ENCODE measurements at regions not wholly inside any gene's neighbourhood (a gene's known extent, or its start where the extent isn't known, plus 50 kb on each side); places are given as distances from the start of the nearest gene placed in this dataset.

DNA sequence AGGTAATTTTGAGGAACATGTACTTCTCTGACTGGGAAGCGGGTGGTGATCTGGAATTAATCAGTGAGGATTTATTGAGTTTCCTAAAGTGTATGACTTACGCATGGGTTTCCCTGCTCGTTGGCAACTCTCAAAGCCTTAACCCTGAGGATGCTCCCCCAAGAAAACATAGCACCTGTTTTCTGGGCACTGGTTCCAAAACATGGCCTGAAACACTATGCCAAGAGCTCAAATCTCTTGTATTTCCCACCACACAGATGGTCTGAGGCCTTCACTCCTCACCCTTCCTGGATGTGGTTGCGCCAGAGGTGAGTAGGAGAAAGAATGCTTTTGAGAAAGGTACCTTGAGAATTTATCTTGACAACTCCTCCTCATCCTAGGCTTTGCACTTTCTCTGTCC is 250.4 kb downstream of the FZD1 start:
- Histone ChIP-seq H3K4me3 (ENCODE audit: low read length in 2 of 2) (no peak overlapping the region), H3K27ac (ENCODE audit: low read depth in 2 of 2, low read length in 2 of 2) (no peak overlapping the region), H3K36me3 (ENCODE audit: control insufficient read depth in 2 of 2, insufficient read depth in 2 of 2, low read length in 2 of 2) (no peaks in the 10 kb centered on the region), H3K9me3 (ENCODE audit: control insufficient read depth in 2 of 2, low read length in 2 of 2) (no peaks in the 10 kb centered on the region), H3K4me1 (ENCODE audit: control insufficient read depth in 2 of 2, insufficient read depth in 2 of 2, low read length in 2 of 2) (no peaks in the 10 kb centered on the region), H3K27me3 (ENCODE audit: control insufficient read depth in 2 of 2, insufficient read depth in 2 of 2, low read length in 2 of 2) (no peaks in the 10 kb centered on the region), H3K9ac (ENCODE audit: low read depth in 1 of 2, low read length in 2 of 2) (no peak overlapping the region)

DNA sequence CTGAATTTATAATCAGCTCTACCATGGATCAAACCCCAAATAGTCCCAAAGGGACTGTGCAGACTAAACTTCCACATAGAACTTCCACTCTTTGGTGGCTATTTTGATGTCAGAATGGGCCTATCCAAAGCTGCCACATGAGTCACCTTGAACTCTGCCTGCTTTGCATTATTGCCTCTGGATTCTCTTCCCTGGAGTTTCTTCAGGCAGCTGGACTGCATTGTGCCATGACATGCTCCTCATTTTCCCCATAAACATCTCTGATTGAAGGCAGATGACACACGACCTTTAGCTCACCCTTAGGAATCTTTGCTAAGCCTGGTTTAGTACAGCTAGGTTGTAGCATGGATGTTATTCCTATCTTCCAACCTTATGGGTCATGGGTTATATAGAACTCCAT is 251.7 kb downstream of the FZD1 start:
- Histone ChIP-seq H3K9ac (ENCODE audit: low read depth in 1 of 2, low read length in 2 of 2) (no peak overlapping the region), H3K4me1 (ENCODE audit: control insufficient read depth in 2 of 2, insufficient read depth in 2 of 2, low read length in 2 of 2) (no peaks in the 10 kb centered on the region), H3K27ac (ENCODE audit: low read depth in 2 of 2, low read length in 2 of 2) (no peak overlapping the region)

DNA sequence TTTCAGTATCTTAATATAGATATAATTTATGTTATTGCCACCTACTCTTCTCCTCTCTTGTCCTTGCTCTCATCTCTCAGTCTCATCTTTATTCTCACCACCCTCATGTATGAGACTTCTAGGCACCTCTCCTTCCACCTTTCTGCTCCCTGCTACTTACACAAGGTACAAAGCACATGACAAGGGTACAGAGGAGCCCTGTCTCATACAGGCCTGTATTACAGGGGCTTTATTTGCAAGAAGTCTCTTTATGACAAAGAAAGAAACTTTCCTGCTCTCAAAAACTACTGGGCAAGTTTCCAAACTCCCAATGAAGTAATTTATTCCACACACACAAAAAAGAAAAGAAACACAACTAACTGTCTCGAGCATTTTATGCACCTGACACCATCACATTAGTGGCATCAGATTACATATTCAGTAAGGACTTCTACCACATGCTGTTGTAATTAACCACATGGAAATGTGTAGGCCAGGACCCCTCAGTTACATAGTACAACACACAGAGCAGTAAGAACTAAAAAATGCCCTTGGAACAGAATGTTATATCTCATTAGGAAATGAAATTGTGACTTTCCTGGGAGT is 253.1 kb downstream of the FZD1 start:
- no peaks in the 10 kb centered on the region for H3K9me3 ChIP-seq (ENCODE audit: control insufficient read depth in 2 of 2, low read length in 2 of 2)
- H3K27ac ChIP-seq (ENCODE audit: low read depth in 2 of 2, low read length in 2 of 2): no peak overlapping the region
- no peak overlapping the region for H3K4me3 ChIP-seq (ENCODE audit: low read length in 2 of 2)
- H3K4me1 ChIP-seq (ENCODE audit: control insufficient read depth in 2 of 2, insufficient read depth in 2 of 2, low read length in 2 of 2): no peaks in the 10 kb centered on the region
- no peaks in the 10 kb centered on the region for H3K36me3 ChIP-seq (ENCODE audit: control insufficient read depth in 2 of 2, insufficient read depth in 2 of 2, low read length in 2 of 2)
- H3K27me3 ChIP-seq (ENCODE audit: control insufficient read depth in 2 of 2, insufficient read depth in 2 of 2, low read length in 2 of 2): no peaks in the 10 kb centered on the region
- H3K9ac ChIP-seq (ENCODE audit: low read depth in 1 of 2, low read length in 2 of 2): no peak overlapping the region

More for the DNA sequence above, 251.7 kb downstream of the FZD1 start:
- H3K9me3 ChIP-seq (ENCODE audit: control insufficient read depth in 2 of 2, low read length in 2 of 2): no peaks in the 10 kb centered on the region
- no peaks in the 10 kb centered on the region for H3K27me3 ChIP-seq (ENCODE audit: control insufficient read depth in 2 of 2, insufficient read depth in 2 of 2, low read length in 2 of 2)
- no peaks in the 10 kb centered on the region for H3K36me3 ChIP-seq (ENCODE audit: control insufficient read depth in 2 of 2, insufficient read depth in 2 of 2, low read length in 2 of 2)
- H3K4me3 ChIP-seq (ENCODE audit: low read length in 2 of 2): no peak overlapping the region

DNA sequence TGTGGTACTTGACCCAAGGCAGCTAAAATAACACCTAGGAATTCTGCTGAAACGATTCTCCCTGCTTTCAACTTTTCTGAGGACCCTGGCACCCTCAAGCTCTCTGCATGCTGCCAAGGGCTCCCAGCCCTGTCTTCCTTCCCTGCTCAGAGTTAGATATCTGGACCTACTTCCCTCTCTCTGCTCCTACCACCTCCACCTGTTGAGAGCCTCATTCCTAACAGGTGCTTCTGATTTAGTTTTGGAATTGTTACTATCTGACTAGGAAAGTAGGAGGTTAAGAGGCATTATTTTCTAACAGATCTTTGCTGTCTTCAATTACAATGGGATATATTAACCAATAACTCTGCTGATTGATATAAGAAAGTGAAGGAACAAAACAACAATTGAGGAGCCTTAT is 253.8 kb downstream of the FZD1 start:
- no peaks in the 10 kb centered on the region for H3K9me3 ChIP-seq (ENCODE audit: control insufficient read depth in 2 of 2, low read length in 2 of 2)
- no peak overlapping the region for H3K4me3 ChIP-seq (ENCODE audit: low read length in 2 of 2)
- H3K36me3 ChIP-seq (ENCODE audit: control insufficient read depth in 2 of 2, insufficient read depth in 2 of 2, low read length in 2 of 2): no peaks in the 10 kb centered on the region
- H3K27ac ChIP-seq (ENCODE audit: low read depth in 2 of 2, low read length in 2 of 2): no peak overlapping the region
- no peaks in the 10 kb centered on the region for H3K27me3 ChIP-seq (ENCODE audit: control insufficient read depth in 2 of 2, insufficient read depth in 2 of 2, low read length in 2 of 2)
- no peak overlapping the region for H3K9ac ChIP-seq (ENCODE audit: low read depth in 1 of 2, low read length in 2 of 2)
- H3K4me1 ChIP-seq (ENCODE audit: control insufficient read depth in 2 of 2, insufficient read depth in 2 of 2, low read length in 2 of 2): no peaks in the 10 kb centered on the region

DNA sequence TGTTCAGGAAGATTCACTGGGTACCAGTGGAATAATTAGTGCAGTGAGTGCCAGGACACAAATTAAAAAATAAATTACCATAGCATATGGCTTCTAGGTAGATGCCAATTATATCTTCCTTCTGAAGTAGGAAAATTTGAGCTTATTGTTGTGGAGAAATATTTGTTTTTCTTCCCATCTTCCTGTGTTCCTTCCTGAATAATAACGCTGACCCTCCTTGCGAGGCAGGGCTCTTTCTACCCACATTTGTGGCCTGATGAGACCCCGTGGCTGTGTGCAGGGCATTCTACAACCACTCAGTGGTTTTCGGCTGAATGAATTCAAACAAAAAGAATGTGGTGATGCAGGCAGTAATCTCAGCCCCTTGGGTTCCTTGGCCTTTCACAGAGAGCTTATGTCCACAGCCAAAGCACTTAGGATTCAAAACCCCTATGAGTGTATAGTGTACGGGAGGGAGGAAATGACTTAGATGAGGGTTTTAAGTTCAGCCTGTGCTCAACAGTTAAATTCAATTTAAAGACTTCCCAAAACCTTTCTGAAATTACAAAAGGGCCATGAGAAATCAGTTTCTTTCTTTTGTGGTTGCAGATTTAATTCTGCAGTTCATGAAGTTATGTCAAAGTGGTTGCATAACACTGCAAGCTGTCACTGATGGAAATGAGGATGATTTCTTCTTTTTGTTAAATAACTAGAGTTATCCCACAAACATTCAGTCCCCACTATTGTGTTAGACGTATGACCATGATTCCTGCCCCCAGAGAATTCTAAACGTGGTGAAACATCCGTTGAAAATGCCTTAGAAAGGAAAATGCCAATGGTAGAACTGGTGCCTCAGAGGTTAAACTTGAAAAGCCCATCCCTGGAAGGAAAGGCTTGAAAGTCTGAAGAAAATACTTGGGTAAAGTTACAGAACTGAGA is 255.3 kb downstream of the FZD1 start:
- H3K9me3 ChIP-seq (ENCODE audit: control insufficient read depth in 2 of 2, low read length in 2 of 2): no peaks in the 10 kb centered on the region
- H3K36me3 ChIP-seq (ENCODE audit: control insufficient read depth in 2 of 2, insufficient read depth in 2 of 2, low read length in 2 of 2): no peaks in the 10 kb centered on the region
- H3K4me1 ChIP-seq (ENCODE audit: control insufficient read depth in 2 of 2, insufficient read depth in 2 of 2, low read length in 2 of 2): no peaks in the 10 kb centered on the region
- H3K27ac ChIP-seq (ENCODE audit: low read depth in 2 of 2, low read length in 2 of 2): no peak overlapping the region
- H3K27me3 ChIP-seq (ENCODE audit: control insufficient read depth in 2 of 2, insufficient read depth in 2 of 2, low read length in 2 of 2): no peaks in the 10 kb centered on the region
- no peak overlapping the region for H3K4me3 ChIP-seq (ENCODE audit: low read length in 2 of 2)
- no peak overlapping the region for H3K9ac ChIP-seq (ENCODE audit: low read depth in 1 of 2, low read length in 2 of 2)

DNA sequence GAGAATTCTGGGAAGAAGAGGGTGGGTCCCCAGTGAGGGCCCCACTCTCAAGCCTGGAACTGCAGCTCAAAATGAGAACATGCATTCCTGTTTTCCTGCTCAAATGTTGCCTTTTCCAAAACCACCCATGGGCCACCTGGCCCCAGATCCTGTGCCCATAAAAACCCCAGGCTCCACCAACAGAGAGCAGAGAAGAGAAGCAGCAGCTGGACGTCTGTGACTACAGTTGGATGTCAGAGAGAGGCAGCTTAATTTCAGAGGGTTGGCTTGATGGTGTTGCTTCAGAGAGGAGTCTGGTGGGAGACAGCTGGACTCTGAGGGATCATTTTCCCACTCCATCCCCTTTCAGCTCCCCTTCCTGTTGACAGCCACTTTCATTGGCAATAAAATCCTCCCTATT is 256.4 kb downstream of the FZD1 start:
- Histone ChIP-seq H3K9me3 (ENCODE audit: control insufficient read depth in 2 of 2, low read length in 2 of 2) (no peaks in the 10 kb centered on the region), H3K4me1 (ENCODE audit: control insufficient read depth in 2 of 2, insufficient read depth in 2 of 2, low read length in 2 of 2) (no peaks in the 10 kb centered on the region), H3K27me3 (ENCODE audit: control insufficient read depth in 2 of 2, insufficient read depth in 2 of 2, low read length in 2 of 2) (no peaks in the 10 kb centered on the region), H3K27ac (ENCODE audit: low read depth in 2 of 2, low read length in 2 of 2) (no peak overlapping the region), H3K4me3 (ENCODE audit: low read length in 2 of 2) (no peak overlapping the region), H3K9ac (ENCODE audit: low read depth in 1 of 2, low read length in 2 of 2) (no peak overlapping the region), H3K36me3 (ENCODE audit: control insufficient read depth in 2 of 2, insufficient read depth in 2 of 2, low read length in 2 of 2) (no peaks in the 10 kb centered on the region)

DNA sequence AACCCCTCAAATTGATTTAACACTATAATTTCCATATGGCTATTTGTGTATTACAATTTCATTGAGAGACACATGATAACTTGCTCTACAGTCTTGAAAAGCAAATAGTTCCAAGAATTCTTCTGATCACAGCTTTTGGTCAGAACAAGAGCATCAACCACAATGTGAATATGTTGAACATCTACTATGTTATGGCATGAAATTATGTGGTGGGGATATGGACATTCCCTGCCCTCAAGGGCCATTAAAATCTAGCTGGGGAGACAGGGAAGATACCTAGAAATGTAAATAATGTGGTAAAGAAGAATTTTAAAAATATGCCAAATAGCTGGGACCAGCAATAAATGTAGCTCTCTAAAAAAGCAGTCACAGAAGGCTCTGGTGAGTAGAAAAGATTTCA is 262.2 kb downstream of the FZD1 start:
- no peak overlapping the region for H3K4me3 ChIP-seq (ENCODE audit: low read length in 2 of 2)
- no peaks in the 10 kb centered on the region for H3K27me3 ChIP-seq (ENCODE audit: control insufficient read depth in 2 of 2, insufficient read depth in 2 of 2, low read length in 2 of 2)
- H3K36me3 ChIP-seq (ENCODE audit: control insufficient read depth in 2 of 2, insufficient read depth in 2 of 2, low read length in 2 of 2): no peaks in the 10 kb centered on the region
- no peak overlapping the region for H3K9ac ChIP-seq (ENCODE audit: low read depth in 1 of 2, low read length in 2 of 2)
- H3K9me3 ChIP-seq (ENCODE audit: control insufficient read depth in 2 of 2, low read length in 2 of 2): no peaks in the 10 kb centered on the region
- H3K27ac ChIP-seq (ENCODE audit: low read depth in 2 of 2, low read length in 2 of 2): no peak overlapping the region
- no peaks in the 10 kb centered on the region for H3K4me1 ChIP-seq (ENCODE audit: control insufficient read depth in 2 of 2, insufficient read depth in 2 of 2, low read length in 2 of 2)

DNA sequence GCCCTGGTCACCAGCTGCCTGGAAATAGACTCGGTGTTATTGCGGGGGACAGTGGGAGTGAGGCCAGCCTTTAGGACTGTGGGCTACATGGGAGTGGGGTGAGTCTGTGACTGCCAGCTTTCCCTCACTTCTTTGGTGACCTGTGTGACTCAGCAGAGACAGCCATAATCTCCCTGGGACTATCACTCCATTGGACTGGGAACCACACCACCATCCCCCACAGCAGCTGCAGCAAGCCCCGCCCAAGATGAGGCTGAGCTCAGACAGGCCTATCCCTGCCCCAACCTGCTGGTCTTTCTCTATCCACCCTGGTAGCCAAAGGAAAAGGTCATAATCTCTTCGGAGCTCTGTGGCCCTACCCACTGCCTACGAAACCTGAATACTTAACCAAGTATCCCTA is 263.2 kb downstream of the FZD1 start:
- Histone ChIP-seq H3K36me3 (ENCODE audit: control insufficient read depth in 2 of 2, insufficient read depth in 2 of 2, low read length in 2 of 2) (no peaks in the 10 kb centered on the region), H3K27me3 (ENCODE audit: control insufficient read depth in 2 of 2, insufficient read depth in 2 of 2, low read length in 2 of 2) (no peaks in the 10 kb centered on the region), H3K9ac (ENCODE audit: low read depth in 1 of 2, low read length in 2 of 2) (no peak overlapping the region)

DNA sequence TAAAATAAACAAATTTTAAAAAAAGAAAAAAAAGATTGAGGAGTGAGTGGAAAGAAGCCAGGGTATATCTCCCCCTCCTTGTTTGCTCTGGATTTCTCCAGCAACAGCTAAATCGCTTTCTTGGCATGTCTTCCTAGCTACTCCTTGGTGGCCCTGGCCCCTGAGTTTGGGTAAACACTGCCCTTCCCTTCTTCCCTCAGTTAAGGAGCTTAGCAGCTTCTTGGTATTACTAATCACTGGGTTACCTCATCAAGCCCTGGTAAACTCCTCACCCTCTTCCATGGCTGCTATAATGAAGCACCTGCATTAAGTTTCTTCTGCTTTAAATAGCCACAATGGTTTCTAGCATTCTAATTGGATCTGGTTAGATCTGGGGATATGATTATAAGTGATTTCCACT is 269.8 kb downstream of the FZD1 start:
- no peaks in the 10 kb centered on the region for H3K9me3 ChIP-seq (ENCODE audit: control insufficient read depth in 2 of 2, low read length in 2 of 2)
- no peaks in the 10 kb centered on the region for H3K27me3 ChIP-seq (ENCODE audit: control insufficient read depth in 2 of 2, insufficient read depth in 2 of 2, low read length in 2 of 2)
- H3K4me3 ChIP-seq (ENCODE audit: low read length in 2 of 2): no peak overlapping the region
- H3K27ac ChIP-seq (ENCODE audit: low read depth in 2 of 2, low read length in 2 of 2): no peak overlapping the region
- H3K36me3 ChIP-seq (ENCODE audit: control insufficient read depth in 2 of 2, insufficient read depth in 2 of 2, low read length in 2 of 2): no peaks in the 10 kb centered on the region
- H3K4me1 ChIP-seq (ENCODE audit: control insufficient read depth in 2 of 2, insufficient read depth in 2 of 2, low read length in 2 of 2): no peaks in the 10 kb centered on the region
- no peak overlapping the region for H3K9ac ChIP-seq (ENCODE audit: low read depth in 1 of 2, low read length in 2 of 2)

More for the DNA sequence above, 263.2 kb downstream of the FZD1 start:
- Histone ChIP-seq H3K9me3 (ENCODE audit: control insufficient read depth in 2 of 2, low read length in 2 of 2) (no peaks in the 10 kb centered on the region), H3K27ac (ENCODE audit: low read depth in 2 of 2, low read length in 2 of 2) (no peak overlapping the region), H3K4me3 (ENCODE audit: low read length in 2 of 2) (no peak overlapping the region), H3K4me1 (ENCODE audit: control insufficient read depth in 2 of 2, insufficient read depth in 2 of 2, low read length in 2 of 2) (no peaks in the 10 kb centered on the region)

DNA sequence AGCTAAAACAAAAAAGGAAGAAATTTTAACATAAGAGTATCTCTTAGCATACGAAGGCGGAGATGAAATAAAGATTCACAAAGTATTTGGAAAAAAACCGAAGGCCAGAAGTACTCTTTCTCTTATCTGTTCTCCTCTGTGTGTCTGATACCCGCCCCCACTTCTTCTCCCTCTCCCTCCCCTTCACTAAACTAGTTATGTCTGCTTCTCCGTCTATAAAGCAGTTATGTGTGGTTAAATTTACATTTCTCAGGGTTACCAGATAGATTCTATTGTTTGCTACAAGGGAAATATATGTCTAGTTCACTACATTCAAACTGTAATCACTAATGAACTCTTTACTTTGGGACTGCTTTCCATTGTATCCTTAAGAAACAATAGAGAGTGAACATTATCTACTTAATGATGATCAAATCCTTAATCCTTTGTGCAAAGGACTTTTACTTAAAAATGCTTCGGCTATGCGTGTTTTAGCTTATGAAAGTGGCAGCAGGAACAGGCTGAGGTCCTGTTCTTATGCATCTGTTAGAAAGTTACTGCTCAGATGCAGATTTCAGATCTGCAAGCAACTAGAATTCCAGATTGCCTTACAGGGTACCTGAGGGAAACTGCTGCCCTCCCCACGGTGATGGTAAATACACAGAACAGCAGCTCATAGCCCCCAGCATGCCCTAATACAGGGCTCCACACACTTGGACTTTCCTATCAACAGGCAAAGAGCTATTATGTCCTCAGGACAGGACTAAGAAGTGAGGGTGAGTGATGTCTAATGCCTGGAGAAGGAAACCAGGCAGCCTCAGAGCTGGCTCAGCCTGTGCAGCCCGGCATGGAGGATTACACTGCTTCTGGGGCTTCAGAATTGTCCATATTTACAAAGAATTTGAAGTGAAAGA is 273.3 kb downstream of the FZD1 start:
- no peak overlapping the region for H3K9ac ChIP-seq (ENCODE audit: low read depth in 1 of 2, low read length in 2 of 2)
- H3K36me3 ChIP-seq (ENCODE audit: control insufficient read depth in 2 of 2, insufficient read depth in 2 of 2, low read length in 2 of 2): no peaks in the 10 kb centered on the region
- no peaks in the 10 kb centered on the region for H3K4me1 ChIP-seq (ENCODE audit: control insufficient read depth in 2 of 2, insufficient read depth in 2 of 2, low read length in 2 of 2)
- no peaks in the 10 kb centered on the region for H3K9me3 ChIP-seq (ENCODE audit: control insufficient read depth in 2 of 2, low read length in 2 of 2)
- H3K4me3 ChIP-seq (ENCODE audit: low read length in 2 of 2): no peak overlapping the region
- H3K27me3 ChIP-seq (ENCODE audit: control insufficient read depth in 2 of 2, insufficient read depth in 2 of 2, low read length in 2 of 2): no peaks in the 10 kb centered on the region
- H3K27ac ChIP-seq (ENCODE audit: low read depth in 2 of 2, low read length in 2 of 2): no peak overlapping the region
